GM19240 (cell line): ENCODE measurements at regions not wholly inside any gene's neighbourhood (a gene's known extent, or its start where the extent isn't known, plus 50 kb on each side); places are given as distances from the start of the nearest gene placed in this dataset.

ENCODE experiments used
- DNase-seq: peaks from one replicate; pipeline ENCODE4 v3.0.0; 2011; ENCODE audit warnings: low spot score; ENCODE audit not compliant: insufficient read length

DNA sequence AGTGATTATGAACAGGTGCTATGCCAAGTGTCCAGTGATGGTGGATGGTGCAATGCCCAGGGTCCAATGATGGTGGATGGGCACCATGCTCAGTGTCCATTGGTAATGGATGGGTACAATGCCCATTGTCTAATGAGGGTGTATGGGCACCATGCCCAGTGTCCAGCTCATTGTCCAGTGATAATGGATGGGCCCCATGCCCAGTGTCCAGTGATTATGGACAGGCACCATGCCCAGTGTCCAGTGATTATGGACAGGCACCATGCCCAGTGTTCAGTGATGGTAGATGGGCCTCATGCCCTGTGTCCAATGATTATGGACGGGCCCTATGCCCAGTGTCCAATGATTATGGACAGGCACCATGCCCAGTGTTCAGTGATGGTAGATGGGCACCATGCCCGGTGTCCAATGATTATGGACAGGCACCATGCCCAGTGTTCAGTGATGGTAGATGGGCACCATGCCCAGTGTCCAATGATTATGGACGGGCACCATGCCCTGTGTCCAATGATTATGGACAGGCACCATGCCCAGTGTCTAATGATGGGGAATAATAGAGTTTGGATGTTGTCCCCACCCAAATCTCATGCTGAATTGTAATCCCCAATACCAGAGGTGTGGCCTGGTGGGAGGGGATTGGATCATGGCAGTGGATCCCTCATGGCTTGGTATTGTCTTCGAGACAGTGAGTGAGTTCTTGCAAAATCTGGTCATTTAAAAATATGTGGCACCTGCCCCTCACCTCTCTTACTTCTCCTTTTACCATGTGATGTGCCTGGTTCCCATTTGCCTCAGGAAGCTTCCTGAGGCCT is 87.8 kb downstream of the ANKRD10 start:
- no peak for DNase-seq
